HG02642 (cell line): ENCODE measurements at regions not wholly inside any gene's neighbourhood (a gene's known extent, or its start where the extent isn't known, plus 50 kb on each side); places are given as distances from the start of the nearest gene placed in this dataset.
"Not testable (repeated sequence)": the region's sequence is repeated elsewhere in the genome, so short reads cannot be mapped to it uniquely, and the experiment has no call there.

ENCODE experiments used
- ATAC-seq: cut with Tn5 transposase; IDR thresholded peaks from one replicate; pipeline ENCODE4 v1.9.1; 2021; ENCODE audit warnings: mild to moderate bottlenecking; ENCODE audit not compliant: unreplicated experiment, poor library complexity

DNA sequence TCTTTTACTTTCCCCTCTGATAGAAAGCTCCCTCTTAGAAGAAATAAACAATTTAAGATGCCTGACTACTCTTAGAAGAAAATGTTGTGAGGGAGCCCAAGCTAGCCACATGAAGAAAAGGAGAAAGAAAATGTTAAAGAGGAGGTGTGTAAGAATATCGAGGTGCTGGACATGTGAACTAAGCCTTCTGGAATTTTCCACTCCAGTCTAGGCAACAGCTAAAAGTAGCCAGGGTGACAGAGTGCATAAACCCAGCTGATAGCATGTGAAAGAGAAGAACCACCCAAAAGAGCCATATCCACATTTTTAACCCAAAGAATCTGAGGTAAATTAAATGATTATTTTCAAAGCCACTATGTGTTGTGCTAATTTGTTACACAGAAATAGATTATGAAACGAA, 1690.6 kb upstream of the LRRTM3 start:
- no peak for ATAC-seq

DNA sequence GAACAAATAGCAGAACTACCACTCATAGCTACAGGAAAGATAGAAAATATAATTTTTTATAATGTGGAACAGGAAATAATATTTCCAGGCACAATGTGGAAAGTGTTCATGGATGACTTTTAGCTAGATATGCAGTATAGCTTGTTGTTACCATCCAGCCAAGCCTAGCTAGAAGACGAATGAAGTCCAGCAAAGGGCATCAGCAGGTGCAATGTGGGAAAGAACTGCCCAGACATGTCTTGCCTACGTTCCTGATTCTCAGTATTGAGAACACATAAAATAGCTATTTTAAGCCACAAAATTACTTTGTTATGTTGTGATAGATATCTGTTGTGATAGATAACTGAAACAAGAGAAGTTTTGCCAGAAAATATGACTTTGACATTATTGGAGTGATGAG, 1690.0 kb upstream of the LRRTM3 start:
- no peak for ATAC-seq

GRCh38 chr10:65265451-65265954, 1660.3 kb upstream of the LRRTM3 start:
- ATAC-seq, result no peak

DNA sequence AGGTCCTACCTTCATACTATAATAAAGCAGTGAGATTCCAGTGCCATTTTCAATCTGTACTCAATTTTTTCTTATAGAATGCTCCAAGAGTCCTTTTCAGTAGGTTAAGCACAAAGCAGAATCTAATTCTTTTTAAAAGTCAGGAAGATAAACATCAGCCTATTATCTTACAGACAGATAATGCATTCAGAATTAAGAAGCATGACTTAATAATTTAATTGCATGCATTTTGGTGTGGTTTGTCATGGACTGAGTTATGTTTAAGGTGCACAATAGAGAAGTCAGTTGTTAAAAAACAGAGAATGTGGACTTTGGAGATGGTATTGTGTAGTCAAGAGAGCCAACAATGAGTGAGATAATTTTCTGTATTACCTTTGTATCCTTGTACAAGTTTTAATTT, 1656.3 kb upstream of the LRRTM3 start:
- ATAC-seq, result not testable (repeated sequence)

- ATAC-seq, result no peak
Measured at GRCh38 chr10:65270969-65271368, 1654.9 kb upstream of the LRRTM3 start.

DNA sequence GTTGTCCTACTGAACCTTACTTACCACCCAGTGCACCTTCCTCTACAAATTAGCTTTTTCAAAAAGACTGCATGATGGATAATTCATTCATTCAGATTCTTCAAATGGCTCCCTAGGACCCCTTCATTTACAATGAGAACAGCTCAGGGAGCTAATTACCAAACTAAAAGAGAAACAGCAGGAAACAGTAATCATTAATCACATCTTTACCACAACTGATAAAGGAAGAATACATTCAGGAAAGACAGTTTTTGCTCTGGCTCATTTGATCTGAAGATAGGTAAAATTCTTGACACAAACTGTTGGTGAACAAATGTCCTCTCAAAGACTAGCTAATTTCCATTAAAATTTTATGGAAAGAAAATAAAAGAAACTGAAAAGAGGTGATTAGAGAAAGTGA, 1652.7 kb upstream of the LRRTM3 start:
- ATAC-seq, result no peak

- ATAC-seq, result no peak
Measured at GRCh38 chr10:65275296-65275695, 1650.5 kb upstream of the LRRTM3 start.

- no peak for ATAC-seq
Measured at GRCh38 chr10:65284495-65285041, 1641.3 kb upstream of the LRRTM3 start.

- not testable (repeated sequence) for ATAC-seq
Measured at GRCh38 chr10:65285726-65286125, 1640.1 kb upstream of the LRRTM3 start.

- ATAC-seq, result no peak
Measured at GRCh38 chr10:65291286-65291685, 1634.5 kb upstream of the LRRTM3 start.

DNA sequence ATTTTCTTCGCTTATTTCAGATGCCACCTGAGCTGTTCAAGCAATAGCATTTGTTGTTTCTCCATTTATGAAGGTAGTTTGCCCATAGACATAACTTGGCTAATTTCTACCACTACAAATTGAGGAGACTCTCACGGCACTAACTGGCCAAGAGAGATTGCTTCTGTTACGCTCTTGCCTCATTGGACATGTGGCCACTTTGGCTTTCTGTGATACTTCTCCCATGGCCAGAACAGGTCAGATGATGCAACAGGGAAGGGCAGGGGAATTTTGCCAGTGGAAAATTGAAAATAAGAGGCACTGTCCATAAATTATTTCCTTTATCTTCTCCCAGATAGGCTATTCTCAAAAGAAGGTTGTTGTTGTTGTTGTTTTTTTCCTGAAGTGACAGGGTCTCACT, 1633.3 kb upstream of the LRRTM3 start:
- ATAC-seq, result no peak

DNA sequence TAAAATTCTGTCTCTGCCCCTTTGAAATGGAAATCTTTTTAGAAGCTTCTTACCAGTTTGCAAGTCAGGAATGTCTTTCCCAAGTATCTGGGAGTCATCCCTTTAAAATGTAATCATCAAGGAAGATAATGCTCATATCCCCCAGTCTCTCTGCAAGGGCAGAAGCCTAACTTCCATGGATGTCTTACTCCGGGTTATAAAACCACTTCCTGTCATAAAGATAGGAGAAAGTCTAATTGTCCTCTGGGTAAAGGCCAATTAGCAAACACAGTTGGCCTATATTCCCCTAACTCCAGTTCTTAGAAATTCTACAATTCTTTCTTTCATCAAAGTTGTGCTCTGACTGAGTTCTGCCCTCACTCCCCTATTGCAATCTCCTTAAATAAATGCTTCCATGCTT, 1631.5 kb upstream of the LRRTM3 start:
- ATAC-seq, result no peak

GRCh38 chr10:65301181-65301580, 1624.7 kb upstream of the LRRTM3 start:
- ATAC-seq, result no peak

- ATAC-seq, result no peak
Measured at GRCh38 chr10:65306201-65306600, 1619.6 kb upstream of the LRRTM3 start.

DNA sequence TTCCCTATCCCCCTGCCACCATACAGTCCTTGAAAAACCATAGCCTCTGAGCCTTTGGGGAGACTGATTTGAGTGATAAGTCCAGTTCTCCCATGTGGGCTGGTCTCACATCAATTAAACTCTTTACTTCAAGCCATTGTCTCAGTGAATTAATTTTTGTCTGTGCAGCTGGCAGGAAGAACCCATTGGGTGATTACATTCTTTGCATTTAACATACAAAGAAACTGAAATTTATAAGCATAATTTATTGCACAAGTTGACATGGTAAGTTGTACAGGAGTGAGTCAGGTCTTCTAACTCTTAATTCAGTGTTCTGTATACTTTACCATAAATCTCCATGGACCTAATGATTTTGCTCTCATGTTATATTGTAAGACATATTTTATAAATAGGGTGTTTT, 1613.0 kb upstream of the LRRTM3 start:
- ATAC-seq, result no peak

- no peak for ATAC-seq
Measured at GRCh38 chr10:65313406-65313805, 1612.4 kb upstream of the LRRTM3 start.

DNA sequence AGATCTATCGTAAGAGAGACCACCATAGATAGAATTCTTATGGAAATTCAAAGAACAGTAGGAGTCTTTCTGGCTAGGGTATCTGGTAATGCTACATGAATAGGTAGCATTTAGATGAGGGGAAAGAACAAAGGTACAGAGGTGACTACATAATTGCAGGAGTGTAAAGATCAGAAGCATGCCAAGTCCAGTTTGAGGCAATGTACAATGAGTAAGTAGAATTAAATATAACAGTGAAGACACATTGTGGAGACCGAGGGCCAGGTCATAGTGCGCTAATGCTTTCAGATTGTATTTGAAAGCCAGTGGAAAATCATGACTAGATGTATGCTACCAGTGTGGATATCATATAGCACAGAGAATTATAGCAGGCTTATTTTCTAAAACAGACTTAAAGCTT, 1611.6 kb upstream of the LRRTM3 start:
- ATAC-seq, result no peak

DNA sequence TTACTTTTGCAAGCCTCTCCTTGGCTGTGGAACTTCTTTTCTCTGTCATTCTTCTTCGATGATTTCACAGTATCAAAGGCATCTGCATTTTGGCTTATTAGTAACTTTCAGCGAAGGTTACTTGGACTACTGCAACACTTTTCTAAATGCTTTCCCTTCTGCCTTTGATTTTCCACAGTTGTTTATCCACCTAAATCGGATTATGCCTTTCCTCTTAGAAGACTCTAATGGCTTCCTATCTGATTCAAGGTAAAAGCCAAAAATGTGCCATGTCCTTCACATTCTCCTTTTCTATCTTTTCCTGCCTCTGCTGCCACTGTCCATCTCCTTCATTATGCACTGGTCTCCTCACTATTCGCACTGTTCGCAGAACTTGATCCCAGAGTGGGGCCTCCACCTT, 1606.3 kb upstream of the LRRTM3 start:
- ATAC-seq, result no peak

GRCh38 chr10:65320236-65321026, 1605.4 kb upstream of the LRRTM3 start:
- no peak for ATAC-seq

- no peak for ATAC-seq
Measured at GRCh38 chr10:65323802-65324201, 1602.0 kb upstream of the LRRTM3 start.

DNA sequence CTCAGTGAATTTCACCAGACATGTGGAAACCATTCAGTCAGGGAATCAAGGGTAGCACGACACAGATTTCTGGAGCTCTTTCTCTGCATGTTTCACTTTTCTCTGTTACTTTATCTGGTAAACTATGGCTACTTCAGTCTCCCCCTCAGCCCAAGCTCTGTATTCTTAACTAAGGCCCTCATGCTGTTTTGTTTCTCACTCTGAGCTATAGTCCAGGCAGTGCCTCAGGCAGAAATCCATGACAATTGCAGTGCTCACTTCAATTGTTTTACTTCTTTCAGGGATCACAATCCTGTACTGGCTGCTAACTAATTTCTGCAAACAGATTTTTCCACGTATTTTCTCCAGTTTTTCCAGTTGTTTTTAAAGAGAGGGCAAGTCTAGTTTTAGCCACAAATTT, 1599.9 kb upstream of the LRRTM3 start:
- ATAC-seq, result no peak

- no peak for ATAC-seq
Measured at GRCh38 chr10:65328486-65328885, 1597.3 kb upstream of the LRRTM3 start.
